GM12873 (cell line): ENCODE measurements at regions not wholly inside any gene's neighbourhood (a gene's known extent, or its start where the extent isn't known, plus 50 kb on each side); places are given as distances from the start of the nearest gene placed in this dataset.

Experiments
- CTCF ChIP-seq: IDR thresholded peaks from 2 replicates; pipeline ENCODE4 v1.5.1; 2012; ENCODE audit warnings: low read depth, mild to moderate bottlenecking, moderate library complexity, low read length, control low read depth; ENCODE audit not compliant: insufficient read depth; ENCODE audit errors: missing control alignments

GRCh38 chr4:165580351-165580905 lies 201.6 kb downstream of the CPE start:
- TF ChIP-seq CTCF: no peak

DNA sequence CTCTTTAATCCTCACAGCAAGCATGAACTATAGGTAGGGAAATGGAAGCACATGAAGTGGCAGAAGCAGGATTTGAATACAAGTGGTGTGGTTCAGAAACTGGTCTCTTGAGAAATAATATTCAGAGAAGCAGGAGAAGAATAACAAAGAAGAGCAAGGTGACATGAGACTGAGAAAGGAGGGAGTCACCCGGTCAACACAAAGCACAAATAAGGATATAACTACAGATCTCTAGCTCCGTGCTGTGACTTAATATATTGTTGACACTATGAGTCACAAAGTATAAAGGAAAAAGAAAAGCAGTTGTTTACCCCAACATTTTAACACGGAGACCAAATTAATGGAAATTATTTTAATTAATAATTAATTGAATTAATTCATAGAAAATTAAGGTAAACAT lies 204.5 kb downstream of the CPE start:
- TF ChIP-seq CTCF: no peak

DNA sequence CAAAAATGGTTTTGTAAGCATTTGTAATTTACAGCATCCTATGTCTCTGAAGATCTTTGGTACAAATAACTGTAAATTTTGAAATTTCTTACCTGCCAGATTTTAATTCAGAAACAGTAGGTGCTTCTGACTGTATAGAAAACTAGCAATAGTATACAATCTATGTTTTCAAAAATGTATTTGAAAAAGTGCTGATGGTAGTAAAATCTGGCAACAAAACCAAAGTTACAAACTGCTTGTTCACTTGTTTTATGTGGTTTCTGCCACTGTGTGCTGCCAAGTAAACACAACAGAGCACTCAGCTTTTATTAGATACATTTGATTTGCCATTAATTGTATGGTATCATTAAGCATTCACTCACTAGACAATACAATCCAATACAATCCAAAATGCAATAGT lies 206.1 kb downstream of the CPE start:
- no peak for TF ChIP-seq CTCF

GRCh38 chr4:165588534-165589315 lies 209.9 kb downstream of the CPE start:
- TF ChIP-seq CTCF: no peak

- no peak for TF ChIP-seq CTCF
Observed at GRCh38 chr4:165592386-165592785, 213.6 kb downstream of the CPE start.

DNA sequence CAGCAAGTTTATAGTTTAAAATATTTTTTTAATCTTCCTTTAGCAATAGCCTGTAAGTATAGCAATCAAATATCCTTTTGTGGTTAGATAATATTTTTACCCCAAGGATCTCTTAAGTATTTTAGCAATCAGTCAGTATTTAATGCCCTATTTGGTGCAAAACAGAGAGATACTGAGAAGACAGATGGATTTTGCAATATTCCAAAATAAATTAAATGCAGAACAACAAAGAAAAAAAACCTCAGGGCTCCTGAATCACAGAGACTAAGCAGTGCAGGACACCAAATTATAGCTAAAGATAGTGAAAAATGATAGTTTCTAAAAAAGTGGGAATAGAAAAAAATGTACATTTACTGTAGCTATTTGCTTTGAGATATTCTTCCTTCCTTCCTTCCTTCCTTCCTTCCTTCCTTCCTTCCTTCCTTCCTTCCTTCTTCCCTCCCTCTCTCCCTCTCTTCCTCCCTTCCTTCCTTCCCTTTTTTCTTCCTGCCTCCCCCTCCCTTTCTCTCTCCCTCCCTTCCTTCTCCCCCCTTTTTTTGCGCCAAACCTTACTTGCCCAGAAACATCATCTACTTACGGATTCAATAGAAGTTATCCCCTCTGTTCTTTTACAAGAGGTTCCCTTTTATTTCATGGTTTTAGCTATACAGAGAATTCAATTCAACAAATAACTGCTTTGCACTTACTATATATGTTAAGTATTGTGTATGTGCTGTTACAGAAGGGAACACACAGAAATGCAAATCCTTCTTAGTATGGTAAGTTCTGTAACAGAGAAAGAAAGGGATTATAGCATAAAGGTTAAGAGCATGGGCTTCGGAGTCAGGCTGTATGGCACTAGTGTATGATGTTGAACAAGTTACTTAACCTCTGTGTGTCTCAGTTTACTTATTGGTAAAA lies 219.0 kb downstream of the CPE start:
- no peak for TF ChIP-seq CTCF
